Osteoblast (primary cell): ENCODE measurements at regions not wholly inside any gene's neighbourhood (a gene's known extent, or its start where the extent isn't known, plus 50 kb on each side); places are given as distances from the start of the nearest gene placed in this dataset.

ENCODE experiments used
- DNase-seq: peaks from one replicate; pipeline ENCODE4 v3.0.0; 2011; ENCODE audit warnings: low spot score, mixed read lengths; ENCODE audit not compliant: insufficient read length; ENCODE audit errors: missing footprints
- H2AFZ ChIP-seq: 2 replicates; pipeline ENCODE4 v1.6.0; 2011; ENCODE audit warnings: mild to moderate bottlenecking, low read length
- H3K27ac ChIP-seq: 2 replicates; pipeline ENCODE4 v1.5.1; 2011; ENCODE audit warnings: mild to moderate bottlenecking, low read depth, low read length, moderate library complexity
- H3K27me3 ChIP-seq: 2 replicates; pipeline ENCODE4 v1.6.0; 2012; ENCODE audit warnings: mild to moderate bottlenecking, control low read depth, inconsistent platforms, low read length, moderate library complexity; ENCODE audit not compliant: insufficient read depth
- H3K36me3 ChIP-seq: 2 replicates; pipeline ENCODE4 v1.5.1; 2011; ENCODE audit warnings: mild to moderate bottlenecking, low read length, control low read depth, moderate library complexity; ENCODE audit not compliant: insufficient read depth
- H3K4me1 ChIP-seq: 2 replicates; pipeline ENCODE4 v1.5.1; 2011; ENCODE audit warnings: mild to moderate bottlenecking, low read length, control low read depth, moderate library complexity; ENCODE audit not compliant: insufficient read depth
- H3K4me2 ChIP-seq: 2 replicates; pipeline ENCODE4 v1.6.0; 2011; ENCODE audit warnings: mild to moderate bottlenecking, low read length; ENCODE audit not compliant: insufficient read depth
- H3K4me3 ChIP-seq: fragments of 200-600 bp; sonication (generic); 3 replicates; pipeline ENCODE4 v1.5.1; 2012; ENCODE audit warnings: mild to moderate bottlenecking, low read length, inconsistent platforms; ENCODE audit not compliant: insufficient read depth
- H3K79me2 ChIP-seq: 2 replicates; pipeline ENCODE4 v1.6.0; 2012; ENCODE audit warnings: mild to moderate bottlenecking, low read length, control low read depth, inconsistent platforms; ENCODE audit not compliant: insufficient read depth
- H3K9me3 ChIP-seq: 2 replicates; pipeline ENCODE4 v1.5.1; 2011; ENCODE audit warnings: low read depth, low read length, control low read depth
- H4K20me1 ChIP-seq: 2 replicates; pipeline ENCODE4 v1.6.0; 2012; ENCODE audit warnings: mild to moderate bottlenecking, low read length, control low read depth; ENCODE audit not compliant: insufficient read depth
- TF ChIP-seq, protein P1 (sequence below): IDR thresholded peaks from 2 replicates; pipeline ENCODE4 v1.5.1; 2011; ENCODE audit warnings: mild to moderate bottlenecking, low read depth, low read length, moderate library complexity; ENCODE audit errors: extremely low read depth

DNA sequence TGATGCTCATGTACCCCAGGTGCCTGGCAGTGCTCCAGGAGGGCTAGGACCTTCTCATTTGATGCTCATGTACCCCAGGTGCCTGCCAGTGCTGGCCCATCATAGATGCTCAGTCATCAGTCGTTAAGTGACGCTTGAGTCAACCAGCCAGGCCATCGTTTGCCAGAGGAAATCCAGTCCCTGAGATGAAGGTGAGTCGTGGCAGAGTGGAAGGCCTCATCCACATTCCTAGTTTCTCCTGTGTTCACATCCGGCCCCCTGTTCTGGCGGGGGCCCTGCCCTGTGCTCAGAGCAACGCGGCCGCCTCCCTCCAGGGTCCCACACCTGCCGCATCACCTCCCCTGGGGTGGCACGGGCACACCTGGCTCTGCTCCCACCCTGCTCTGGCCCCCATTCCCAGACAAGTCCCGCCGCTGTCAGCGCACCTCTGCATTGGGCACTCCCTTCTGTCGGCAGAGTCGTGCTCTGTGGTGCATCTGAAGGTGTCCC lies 279.9 kb downstream of the BRD1 start:
- Histone ChIP-seq H4K20me1 (no peaks in the 10 kb centered on the region), H3K79me2 (no peaks in the 10 kb centered on the region), H3K4me2 (no peak overlapping the region), H3K27ac (no peak overlapping the region), H2AFZ (no peak overlapping the region), H3K9me3 (no peaks in the 10 kb centered on the region), H3K4me1 (no peaks in the 10 kb centered on the region), H3K36me3 (no peaks in the 10 kb centered on the region), H3K27me3 (no peaks in the 10 kb centered on the region), H3K4me3 (no peak overlapping the region)
- DNase-seq: peak; percentile 68
- TF ChIP-seq, protein P1, sequence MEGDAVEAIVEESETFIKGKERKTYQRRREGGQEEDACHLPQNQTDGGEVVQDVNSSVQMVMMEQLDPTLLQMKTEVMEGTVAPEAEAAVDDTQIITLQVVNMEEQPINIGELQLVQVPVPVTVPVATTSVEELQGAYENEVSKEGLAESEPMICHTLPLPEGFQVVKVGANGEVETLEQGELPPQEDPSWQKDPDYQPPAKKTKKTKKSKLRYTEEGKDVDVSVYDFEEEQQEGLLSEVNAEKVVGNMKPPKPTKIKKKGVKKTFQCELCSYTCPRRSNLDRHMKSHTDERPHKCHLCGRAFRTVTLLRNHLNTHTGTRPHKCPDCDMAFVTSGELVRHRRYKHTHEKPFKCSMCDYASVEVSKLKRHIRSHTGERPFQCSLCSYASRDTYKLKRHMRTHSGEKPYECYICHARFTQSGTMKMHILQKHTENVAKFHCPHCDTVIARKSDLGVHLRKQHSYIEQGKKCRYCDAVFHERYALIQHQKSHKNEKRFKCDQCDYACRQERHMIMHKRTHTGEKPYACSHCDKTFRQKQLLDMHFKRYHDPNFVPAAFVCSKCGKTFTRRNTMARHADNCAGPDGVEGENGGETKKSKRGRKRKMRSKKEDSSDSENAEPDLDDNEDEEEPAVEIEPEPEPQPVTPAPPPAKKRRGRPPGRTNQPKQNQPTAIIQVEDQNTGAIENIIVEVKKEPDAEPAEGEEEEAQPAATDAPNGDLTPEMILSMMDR: no peak

- Histone ChIP-seq H3K27ac (no peak overlapping the region), H3K79me2 (no peaks in the 10 kb centered on the region), H3K36me3 (no peaks in the 10 kb centered on the region), H3K4me1 (no peaks in the 10 kb centered on the region), H2AFZ (no peak overlapping the region), H3K4me2 (no peak overlapping the region), H3K27me3 (no peaks in the 10 kb centered on the region), H4K20me1 (no peaks in the 10 kb centered on the region), H3K4me3 (no peak overlapping the region), H3K9me3 (no peaks in the 10 kb centered on the region)
- DNase-seq: peak; percentile 91
- TF ChIP-seq, protein P1: no peak
These were observed 280.7 kb downstream of the BRD1 start for GRCh38 chr22:49546811-49547585.

GRCh38 chr22:49545606-49546005 lies 282.1 kb downstream of the BRD1 start:
- Histone ChIP-seq H3K27me3 (no peaks in the 10 kb centered on the region), H2AFZ (no peak overlapping the region), H3K27ac (no peak overlapping the region), H4K20me1 (no peaks in the 10 kb centered on the region), H3K4me1 (no peaks in the 10 kb centered on the region), H3K4me3 (no peak overlapping the region), H3K4me2 (no peak overlapping the region), H3K36me3 (no peaks in the 10 kb centered on the region), H3K79me2 (no peaks in the 10 kb centered on the region), H3K9me3 (no peaks in the 10 kb centered on the region)
- TF ChIP-seq, protein P1: no peak
- DNase-seq: no peak

- Histone ChIP-seq H3K4me1 (no peaks in the 10 kb centered on the region), H3K9me3 (no peaks in the 10 kb centered on the region), H2AFZ (no peak overlapping the region), H3K4me2 (no peak overlapping the region), H3K79me2 (no peaks in the 10 kb centered on the region), H3K27ac (no peak overlapping the region), H3K27me3 (no peaks in the 10 kb centered on the region), H4K20me1 (no peaks in the 10 kb centered on the region), H3K4me3 (no peak overlapping the region), H3K36me3 (no peaks in the 10 kb centered on the region)
- DNase-seq: no peak
- TF ChIP-seq, protein P1: no peak
These were observed 283.4 kb downstream of the BRD1 start for GRCh38 chr22:49544286-49544685.
